ENCODE measurements at regions not wholly inside any gene's neighbourhood (a gene's known extent, or its start where the extent isn't known, plus 50 kb on each side); places are given as distances from the start of the nearest gene placed in this dataset.

- H3K36me3 ChIP-seq = no peaks in the 10 kb centered on the region
- H3K27ac ChIP-seq = no peak overlapping the region
- intact Hi-C loops (cut with DNase I) = no loop called here
- 90 to 91% methylated on average over 11 of the region's 11 CpGs for WGBS, 2 donors
- H3K4me1 ChIP-seq = no peaks in the 10 kb centered on the region
- peaks cover 0 to 12% (median 0%) of the 10 kb centered on the region in 4 donors for H3K27me3 ChIP-seq
- DNase-seq = no peak
- TF ChIP-seq POLR2A (IDR thresholded peaks at IDR 0.05) = no peak
- no peak for TF ChIP-seq CTCF (IDR thresholded peaks at IDR 0.05)
- no peaks in the 10 kb centered on the region for H3K9me3 ChIP-seq
- H3K4me3 ChIP-seq = no peak overlapping the region
Observed at GRCh38 chr10:117759266-117759665, 216.7 kb downstream of the EMX2 start.

GRCh38 chr10:117761695-117762094 lies 219.1 kb downstream of the EMX2 start:
- TF ChIP-seq CTCF (IDR thresholded peaks at IDR 0.05) = no peak
- no peak for TF ChIP-seq POLR2A (IDR thresholded peaks at IDR 0.05)
- H3K27ac ChIP-seq = no peak overlapping the region
- no peaks in the 10 kb centered on the region for H3K4me1 ChIP-seq
- no peak overlapping the region for H3K4me3 ChIP-seq
- H3K27me3 ChIP-seq = peaks cover 0 to 12% (median 0%) of the 10 kb centered on the region in 4 donors
- 60 to 79% methylated on average over 6 of the region's 6 CpGs for WGBS, 2 donors
- intact Hi-C loops (cut with DNase I) = no loop called here
- H3K9me3 ChIP-seq = no peaks in the 10 kb centered on the region
- no peaks in the 10 kb centered on the region for H3K36me3 ChIP-seq
- no peak for DNase-seq

- Histone ChIP-seq H3K36me3 (no peaks in the 10 kb centered on the region), H3K9me3 (no peaks in the 10 kb centered on the region), H3K27ac (no peak overlapping the region), H3K4me1 (no peaks in the 10 kb centered on the region), H3K4me3 (no peak overlapping the region), H3K27me3 (peaks cover 0 to 12% (median 0%) of the 10 kb centered on the region in 4 donors)
- no peak for TF ChIP-seq POLR2A (IDR thresholded peaks at IDR 0.05)
- no peak for DNase-seq
- intact Hi-C loops (cut with DNase I) = no loop called here
- 70 to 81% methylated on average over 11 to 12 of the region's 14 CpGs for WGBS, 2 donors
Observed at GRCh38 chr10:117762126-117762818, 219.7 kb downstream of the EMX2 start.

- intact Hi-C loops (cut with DNase I) = no loop called here
- Histone ChIP-seq H3K27ac (no peak overlapping the region), H3K9me3 (no peaks in the 10 kb centered on the region), H3K4me1 (no peaks in the 10 kb centered on the region), H3K36me3 (no peaks in the 10 kb centered on the region), H3K27me3 (peaks cover 0 to 12% (median 0%) of the 10 kb centered on the region in 4 donors), H3K4me3 (no peak overlapping the region)
- TF ChIP-seq POLR2A (IDR thresholded peaks at IDR 0.05) (no peak), CTCF (IDR thresholded peaks at IDR 0.05) (no peak)
- DNase-seq = no peak
- 44 to 55% methylated on average over 5 to 6 of the region's 9 CpGs for WGBS, 2 donors
Observed at GRCh38 chr10:117762819-117763172, 220.2 kb downstream of the EMX2 start.

- no peak for DNase-seq
- Histone ChIP-seq H3K27ac (no peak overlapping the region), H3K36me3 (no peaks in the 10 kb centered on the region), H3K4me1 (no peaks in the 10 kb centered on the region), H3K4me3 (no peak overlapping the region), H3K27me3 (peaks cover 0 to 12% (median 0%) of the 10 kb centered on the region in 4 donors), H3K9me3 (no peaks in the 10 kb centered on the region)
- no peak for TF ChIP-seq CTCF (IDR thresholded peaks at IDR 0.05)
- no peak for TF ChIP-seq POLR2A (IDR thresholded peaks at IDR 0.05)
- WGBS, 2 donors = 69 to 77% methylated on average over 4 of the region's 4 CpGs
- intact Hi-C loops (cut with DNase I) = no loop called here
Observed at GRCh38 chr10:117763528-117763927, 221.0 kb downstream of the EMX2 start.

Measured in esophagus squamous epithelium (tissue), 5 donors.